AG04449 (cell line): ENCODE measurements at regions not wholly inside any gene's neighbourhood (a gene's known extent, or its start where the extent isn't known, plus 50 kb on each side); places are given as distances from the start of the nearest gene placed in this dataset.

Experiments
- CTCF ChIA-PET: fragments of 350-600 bp; formaldehyde crosslinking; extraction: SDS; loops from one replicate; lab custom pipeline; 2021; ENCODE audit warnings: antibody characterized with exemption; lab: Yijun Ruan, JAX
- POLR2A ChIA-PET: fragments of 400-600, 350-600 bp; formaldehyde crosslinking; extraction: SDS; loops from one replicate; lab custom pipeline; 2020; ENCODE audit warnings: antibody characterized with exemption, inconsistent platforms; lab: Yijun Ruan, JAX
- DNase-seq: peaks from one replicate; pipeline ENCODE4 v3.0.0-alpha.2; 2010; ENCODE audit warnings: low read depth, low spot score
- H3K4me3 ChIP-seq: 2 replicates; pipeline ENCODE4 v1.5.1; 2011; ENCODE audit warnings: low read depth, mild to moderate bottlenecking, control low read depth, low read length
- TF ChIP-seq, protein P1 (sequence below): IDR thresholded peaks from one replicate; pipeline ENCODE4 v1.5.1; 2011; ENCODE audit warnings: mild to moderate bottlenecking, moderate library complexity, low read length, control low read depth, inconsistent platforms; ENCODE audit not compliant: insufficient read depth; ENCODE audit errors: missing control alignments

- ChIA-PET CTCF (no interaction called here), POLR2A (no interaction called here)
- H3K4me3 ChIP-seq = no peak overlapping the region
- TF ChIP-seq, protein P1, sequence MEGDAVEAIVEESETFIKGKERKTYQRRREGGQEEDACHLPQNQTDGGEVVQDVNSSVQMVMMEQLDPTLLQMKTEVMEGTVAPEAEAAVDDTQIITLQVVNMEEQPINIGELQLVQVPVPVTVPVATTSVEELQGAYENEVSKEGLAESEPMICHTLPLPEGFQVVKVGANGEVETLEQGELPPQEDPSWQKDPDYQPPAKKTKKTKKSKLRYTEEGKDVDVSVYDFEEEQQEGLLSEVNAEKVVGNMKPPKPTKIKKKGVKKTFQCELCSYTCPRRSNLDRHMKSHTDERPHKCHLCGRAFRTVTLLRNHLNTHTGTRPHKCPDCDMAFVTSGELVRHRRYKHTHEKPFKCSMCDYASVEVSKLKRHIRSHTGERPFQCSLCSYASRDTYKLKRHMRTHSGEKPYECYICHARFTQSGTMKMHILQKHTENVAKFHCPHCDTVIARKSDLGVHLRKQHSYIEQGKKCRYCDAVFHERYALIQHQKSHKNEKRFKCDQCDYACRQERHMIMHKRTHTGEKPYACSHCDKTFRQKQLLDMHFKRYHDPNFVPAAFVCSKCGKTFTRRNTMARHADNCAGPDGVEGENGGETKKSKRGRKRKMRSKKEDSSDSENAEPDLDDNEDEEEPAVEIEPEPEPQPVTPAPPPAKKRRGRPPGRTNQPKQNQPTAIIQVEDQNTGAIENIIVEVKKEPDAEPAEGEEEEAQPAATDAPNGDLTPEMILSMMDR = no peak
- no peak for DNase-seq
Observed at GRCh38 chr16:51938861-51939260, 608.1 kb downstream of the TOX3 start.

- CTCF ChIA-PET = no interaction called here
- H3K4me3 ChIP-seq = no peak overlapping the region
- POLR2A ChIA-PET = no interaction called here
- no peak for DNase-seq
- TF ChIP-seq, protein P1 = no peak
Observed at GRCh38 chr16:51937771-51938170, 609.2 kb downstream of the TOX3 start.

DNA sequence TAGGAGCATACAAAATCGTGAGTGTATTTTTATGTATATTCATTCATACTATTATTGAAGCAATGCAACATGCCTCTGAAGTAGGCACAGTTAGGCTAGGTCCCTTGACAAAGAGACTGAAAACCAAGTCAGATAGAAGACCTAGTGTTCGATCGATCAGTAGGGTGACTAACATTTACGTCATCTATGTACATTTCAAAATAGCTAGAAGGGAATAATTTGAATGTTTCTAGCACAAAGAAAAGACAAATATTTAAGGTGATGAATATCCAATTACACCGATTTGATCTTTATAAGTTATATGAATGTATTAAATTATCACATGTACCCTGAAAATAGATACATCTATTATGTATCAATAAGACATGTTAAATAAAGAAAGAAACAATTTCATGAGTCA, 610.1 kb downstream of the TOX3 start:
- no peak overlapping the region for H3K4me3 ChIP-seq
- DNase-seq = no peak
- TF ChIP-seq, protein P1 = no peak
- ChIA-PET POLR2A (no interaction called here), CTCF (no interaction called here)

- POLR2A ChIA-PET = no interaction called here
- no peak overlapping the region for H3K4me3 ChIP-seq
- CTCF ChIA-PET = no interaction called here
- TF ChIP-seq, protein P1 = no peak
- no peak for DNase-seq
Observed at GRCh38 chr16:51932317-51932716, 614.6 kb downstream of the TOX3 start.

- ChIA-PET CTCF (no interaction called here), POLR2A (no interaction called here)
- TF ChIP-seq, protein P1 = no peak
Observed at GRCh38 chr16:51931653-51932052, 615.3 kb downstream of the TOX3 start.

GRCh38 chr16:51924744-51925143, 622.2 kb downstream of the TOX3 start:
- no peak overlapping the region for H3K4me3 ChIP-seq
- no peak for DNase-seq
- ChIA-PET CTCF (no interaction called here), POLR2A (no interaction called here)
- TF ChIP-seq, protein P1 = no peak

More at GRCh38 chr16:51931653-51932052, 615.3 kb downstream of the TOX3 start:
- no peak overlapping the region for H3K4me3 ChIP-seq
- DNase-seq = no peak

- CTCF ChIA-PET = no interaction called here
- no peak for DNase-seq
- POLR2A ChIA-PET = no interaction called here
- no peak overlapping the region for H3K4me3 ChIP-seq
- TF ChIP-seq, protein P1 = no peak
Observed at GRCh38 chr16:51922476-51922875, 624.5 kb downstream of the TOX3 start.
